IPS DF 6.9 (cell line): ENCODE measurements at regions not wholly inside any gene's neighbourhood (a gene's known extent, or its start where the extent isn't known, plus 50 kb on each side); places are given as distances from the start of the nearest gene placed in this dataset.

Experiments used
- DNase-seq: peaks from one replicate; pipeline ENCODE4 v3.0.0-alpha.2; 2013; ENCODE audit warnings: low read depth, low spot score
- H3K27ac ChIP-seq: one replicate; pipeline ENCODE4 v1.5.1; 2013; ENCODE audit warnings: low read length, control low read depth
- H3K27me3 ChIP-seq: 2 replicates; pipeline ENCODE4 v1.6.1; 2013; ENCODE audit warnings: mild to moderate bottlenecking, low read length; ENCODE audit not compliant: control insufficient read depth, insufficient read depth
- H3K36me3 ChIP-seq: 2 replicates; pipeline ENCODE4 v1.6.1; 2013; ENCODE audit warnings: low read length; ENCODE audit not compliant: control insufficient read depth, insufficient read depth
- H3K4me1 ChIP-seq: 2 replicates; pipeline ENCODE4 v1.6.1; 2013; ENCODE audit warnings: low read length; ENCODE audit not compliant: control insufficient read depth, insufficient read depth
- H3K4me3 ChIP-seq: 2 replicates; pipeline ENCODE4 v1.5.1; 2013; ENCODE audit warnings: mild to moderate bottlenecking, low read length
- H3K9me3 ChIP-seq: 2 replicates; pipeline ENCODE4 v1.6.1; 2013; ENCODE audit warnings: low read length, inconsistent platforms; ENCODE audit not compliant: control insufficient read depth, insufficient read depth
- WGBS: extraction: QIAGEN DNeasy Blood & Tissue Kit; methylation state at CpG from one replicate; pipeline ENCODE4 v1.1.7; 2013; ENCODE audit warnings: mixed read lengths, missing lambda C conversion rate; ENCODE audit not compliant: insufficient read length, insufficient coverage; 5-methylcytosine and 5-hydroxymethylcytosine counted together

GRCh38 chr10:42479057-42479456 is 159.3 kb downstream of the ZNF33B start:
- H3K4me1 ChIP-seq: no peaks in the 10 kb centered on the region
- no peak overlapping the region for H3K27ac ChIP-seq
- H3K27me3 ChIP-seq: no peaks in the 10 kb centered on the region
- H3K4me3 ChIP-seq: no peak overlapping the region
- no peak for DNase-seq
- peaks cover 7% of the 10 kb centered on the region for H3K9me3 ChIP-seq
- no CpG with 5 or more reads among the region's 1 CpG for WGBS
- H3K36me3 ChIP-seq: no peaks in the 10 kb centered on the region; the same call in 1 of the 2 replicates

GRCh38 chr10:42477170-42477569 is 161.2 kb downstream of the ZNF33B start:
- H3K9me3 ChIP-seq: peaks cover 7% of the 10 kb centered on the region
- no CpG with 5 or more reads among the region's 19 CpGs for WGBS
- H3K27me3 ChIP-seq: no peaks in the 10 kb centered on the region
- no peak overlapping the region for H3K4me3 ChIP-seq
- no peaks in the 10 kb centered on the region for H3K4me1 ChIP-seq
- H3K36me3 ChIP-seq: no peaks in the 10 kb centered on the region; the same call in 1 of the 2 replicates
- DNase-seq: no peak
- no peak overlapping the region for H3K27ac ChIP-seq

- no peak for DNase-seq
- Histone ChIP-seq H3K4me3 (no peak overlapping the region), H3K36me3 (no peaks in the 10 kb centered on the region; the same call in 1 of the 2 replicates), H3K27ac (no peak overlapping the region), H3K4me1 (no peaks in the 10 kb centered on the region), H3K9me3 (peaks cover 7% of the 10 kb centered on the region), H3K27me3 (no peaks in the 10 kb centered on the region)
- no CpG with 5 or more reads among the region's 20 CpGs for WGBS
These were observed 162.3 kb downstream of the ZNF33B start for GRCh38 chr10:42476101-42476500.

GRCh38 chr10:42475168-42476098 is 162.9 kb downstream of the ZNF33B start:
- Histone ChIP-seq H3K4me1 (no peaks in the 10 kb centered on the region), H3K36me3 (no peaks in the 10 kb centered on the region; the same call in 1 of the 2 replicates), H3K9me3 (peaks cover 7% of the 10 kb centered on the region), H3K4me3 (no peak overlapping the region), H3K27me3 (no peaks in the 10 kb centered on the region), H3K27ac (no peak overlapping the region)
- no CpG with 5 or more reads among the region's 52 CpGs for WGBS
- DNase-seq: no peak

- no peak overlapping the region for H3K4me3 ChIP-seq
- H3K27me3 ChIP-seq: no peaks in the 10 kb centered on the region
- WGBS: no CpG with 5 or more reads among the region's 6 CpGs
- no peak for DNase-seq
- no peaks in the 10 kb centered on the region for H3K4me1 ChIP-seq
- no peak overlapping the region for H3K27ac ChIP-seq
- peaks cover 2% of the 10 kb centered on the region for H3K9me3 ChIP-seq
- no peaks in the 10 kb centered on the region for H3K36me3 ChIP-seq
These were observed 184.1 kb downstream of the ZNF33B start for GRCh38 chr10:42454313-42454712.

GRCh38 chr10:42431095-42431494 is 207.3 kb downstream of the ZNF33B start:
- Histone ChIP-seq H3K27ac (no peak overlapping the region), H3K4me3 (no peak overlapping the region), H3K27me3 (no peaks in the 10 kb centered on the region), H3K9me3 (no peaks in the 10 kb centered on the region), H3K36me3 (no peaks in the 10 kb centered on the region), H3K4me1 (no peaks in the 10 kb centered on the region)
- no CpG with 5 or more reads among the region's 5 CpGs for WGBS
- DNase-seq: no peak

- no peaks in the 10 kb centered on the region for H3K4me1 ChIP-seq
- H3K36me3 ChIP-seq: no peaks in the 10 kb centered on the region
- H3K27ac ChIP-seq: no peak overlapping the region
- no CpG with 5 or more reads among the region's 1 CpG for WGBS
- no peaks in the 10 kb centered on the region for H3K27me3 ChIP-seq
- peaks cover 4% of the 10 kb centered on the region for H3K9me3 ChIP-seq
- no peak for DNase-seq
- H3K4me3 ChIP-seq: no peak overlapping the region
These were observed 209.8 kb downstream of the ZNF33B start for GRCh38 chr10:42428534-42428933.

- WGBS: no CpG with 5 or more reads among the region's 5 CpGs
- DNase-seq: no peak
- no peaks in the 10 kb centered on the region for H3K4me1 ChIP-seq
- H3K4me3 ChIP-seq: no peak overlapping the region
- H3K27me3 ChIP-seq: no peaks in the 10 kb centered on the region
- H3K9me3 ChIP-seq: peaks cover 9% of the 10 kb centered on the region
- no peak overlapping the region for H3K27ac ChIP-seq
- no peaks in the 10 kb centered on the region for H3K36me3 ChIP-seq
These were observed 215.5 kb downstream of the ZNF33B start for GRCh38 chr10:42422911-42423310.

GRCh38 chr10:42421812-42422211 is 216.6 kb downstream of the ZNF33B start:
- Histone ChIP-seq H3K4me1 (no peaks in the 10 kb centered on the region), H3K27ac (no peak overlapping the region), H3K27me3 (no peaks in the 10 kb centered on the region), H3K4me3 (no peak overlapping the region), H3K9me3 (peaks cover 10% of the 10 kb centered on the region), H3K36me3 (no peaks in the 10 kb centered on the region)
- WGBS: no CpG with 5 or more reads among the region's 3 CpGs
- no peak for DNase-seq

GRCh38 chr10:42419789-42420188 is 218.6 kb downstream of the ZNF33B start:
- no peak overlapping the region for H3K27ac ChIP-seq
- no peak overlapping the region for H3K4me3 ChIP-seq
- no CpG with 5 or more reads among the region's 2 CpGs for WGBS
- H3K27me3 ChIP-seq: no peaks in the 10 kb centered on the region
- DNase-seq: no peak
- H3K9me3 ChIP-seq: peaks cover 9% of the 10 kb centered on the region
- H3K36me3 ChIP-seq: no peaks in the 10 kb centered on the region
- H3K4me1 ChIP-seq: no peaks in the 10 kb centered on the region
